HG02759 (cell line): ENCODE measurements at regions not wholly inside any gene's neighbourhood (a gene's known extent, or its start where the extent isn't known, plus 50 kb on each side); places are given as distances from the start of the nearest gene placed in this dataset.

Experiments used
- ATAC-seq: cut with Tn5 transposase; IDR thresholded peaks from one replicate; pipeline ENCODE4 v1.9.1; 2021; ENCODE audit warnings: mild to moderate bottlenecking, moderate library complexity; ENCODE audit not compliant: unreplicated experiment

DNA sequence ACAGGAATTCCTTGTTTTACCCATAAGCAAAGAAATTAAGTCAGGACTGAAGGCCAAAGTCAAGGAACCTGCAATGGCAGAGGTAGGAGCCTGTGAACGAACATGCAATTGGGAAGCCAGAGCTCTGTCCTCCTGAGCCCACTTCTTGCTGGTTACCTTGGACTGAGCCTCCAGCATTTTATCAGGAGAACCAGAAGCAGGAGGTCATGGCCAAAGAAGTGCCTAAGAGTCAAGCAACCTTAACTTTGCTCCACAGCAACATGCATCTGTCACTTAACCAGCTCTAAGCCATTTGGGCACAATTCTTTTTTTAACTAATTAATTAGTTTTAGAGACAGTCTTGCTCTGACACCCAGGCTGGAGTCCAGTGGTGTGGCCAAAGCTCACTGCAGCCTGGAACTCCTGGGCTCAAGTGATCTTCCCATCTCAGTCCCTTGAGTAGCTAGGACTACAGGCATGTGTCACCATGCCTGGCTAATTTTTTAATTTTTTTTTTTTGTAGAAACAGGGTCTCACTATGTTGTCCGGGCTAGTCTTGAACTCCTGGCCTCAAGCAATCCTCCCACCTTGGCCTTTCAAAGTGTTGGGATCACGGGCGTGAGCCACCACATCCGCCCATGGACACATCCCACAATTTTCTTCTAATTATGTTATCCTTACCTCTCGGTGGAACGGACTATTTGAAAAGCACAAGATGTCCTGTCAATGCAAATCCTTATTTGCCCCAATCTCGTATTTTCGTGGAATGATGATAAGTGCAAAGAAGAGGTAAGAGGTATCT is 334.2 kb downstream of the CD83 start:
- ATAC-seq = no peak

GRCh38 chr6:14452567-14453527 is 335.3 kb downstream of the CD83 start:
- peak; percentile 83 for ATAC-seq

DNA sequence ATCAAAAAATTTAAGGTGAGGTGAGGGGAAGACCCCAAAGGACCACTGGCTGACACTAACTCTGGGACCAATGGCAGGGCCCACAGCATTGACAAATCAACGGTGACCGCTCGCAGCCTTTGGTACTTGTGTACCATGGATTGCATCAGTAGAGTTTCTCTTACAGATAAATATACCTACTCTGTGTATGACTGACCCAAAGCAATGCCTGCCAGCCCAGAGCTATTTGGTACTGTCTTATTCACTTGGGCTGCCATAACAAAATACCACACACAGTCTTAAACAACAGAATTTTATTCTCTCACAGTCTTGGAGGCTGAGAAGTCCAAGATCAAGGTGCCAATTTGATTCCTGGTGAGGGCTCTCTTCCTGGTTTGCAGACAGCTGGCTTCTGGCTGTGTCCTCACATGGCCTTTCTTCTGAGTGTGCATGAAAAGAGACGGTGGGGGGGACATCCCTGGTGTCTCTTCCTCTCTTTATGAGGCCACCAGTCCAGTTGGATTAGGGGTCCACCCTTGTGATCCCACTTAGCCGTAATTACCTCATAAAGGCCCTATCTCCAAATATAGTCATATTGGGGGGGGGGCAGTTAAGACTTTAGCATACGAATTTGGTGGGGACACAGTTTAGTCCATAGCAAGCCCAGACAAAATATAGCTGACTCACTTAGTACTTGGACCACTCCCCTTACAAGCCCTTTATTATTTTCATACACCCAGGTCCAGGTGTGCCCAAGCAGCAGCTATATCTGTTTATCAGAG is 336.3 kb downstream of the CD83 start:
- no peak for ATAC-seq

GRCh38 chr6:14454473-14454775 is 336.9 kb downstream of the CD83 start:
- ATAC-seq = no peak

DNA sequence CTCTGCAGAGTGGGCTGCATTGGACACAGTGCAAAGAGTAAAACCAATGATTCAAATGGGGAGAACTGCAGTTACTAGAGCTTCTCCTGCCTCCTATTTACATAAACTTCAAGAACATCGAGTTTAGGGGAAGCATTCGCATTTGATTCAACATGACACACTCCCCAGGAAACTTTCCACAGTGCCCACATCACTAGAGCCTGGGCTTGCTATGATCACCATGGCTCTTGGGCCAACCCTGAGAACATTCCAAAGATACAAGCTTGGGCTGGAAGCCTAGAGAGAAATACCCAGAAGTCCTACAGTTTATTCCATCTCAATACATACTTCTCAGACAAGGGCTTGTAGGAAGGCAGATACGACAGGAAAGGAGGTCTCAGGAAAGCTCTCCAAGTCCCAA is 337.9 kb downstream of the CD83 start:
- no peak for ATAC-seq

- no peak for ATAC-seq
Observed at GRCh38 chr6:14455876-14456648, 338.5 kb downstream of the CD83 start.

DNA sequence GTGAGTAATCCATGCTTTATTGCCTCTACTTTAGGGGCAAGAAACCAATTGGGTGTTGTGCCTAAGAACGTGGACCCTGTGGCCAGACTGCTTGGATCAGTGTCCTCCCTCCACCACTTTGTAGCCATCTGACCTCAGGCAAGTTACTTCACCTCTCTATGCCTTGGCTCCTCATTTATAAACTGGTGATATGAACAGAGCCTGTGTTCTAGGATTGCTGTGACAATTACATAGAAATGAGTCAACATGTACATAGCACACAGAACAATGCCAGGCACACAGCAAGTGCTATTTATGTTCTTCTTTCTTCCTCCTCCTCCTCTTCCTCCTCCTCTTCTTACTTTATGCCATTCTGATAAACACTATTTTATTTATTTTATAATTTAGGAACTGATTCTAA is 339.4 kb downstream of the CD83 start:
- no peak for ATAC-seq

DNA sequence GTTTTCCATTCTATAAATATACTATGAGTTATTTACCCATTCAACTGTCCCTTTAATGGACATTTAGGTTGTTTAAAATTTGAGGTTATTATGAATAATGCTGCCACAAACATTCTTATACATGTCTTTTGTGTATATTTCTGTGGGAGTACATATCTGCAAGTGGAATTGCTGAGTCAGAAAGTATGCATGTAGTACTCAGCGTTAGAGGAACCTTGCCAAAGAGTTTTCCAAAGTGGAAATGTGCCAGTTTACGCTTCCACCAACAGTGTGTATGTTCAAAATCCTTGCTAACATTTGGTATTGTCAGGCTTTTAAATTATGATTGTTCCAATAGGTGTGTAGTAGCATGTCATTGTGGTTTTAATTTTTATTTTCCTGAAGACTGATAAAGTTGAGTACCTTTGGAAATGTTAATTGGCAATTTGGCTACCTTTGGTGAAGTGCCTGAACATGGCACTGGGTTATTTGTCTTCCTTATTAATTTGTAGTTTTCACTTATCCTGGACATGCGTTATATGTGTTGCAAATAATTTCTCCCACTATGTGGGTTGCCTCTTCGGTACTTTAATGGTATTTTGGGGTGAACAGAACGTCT is 341.2 kb downstream of the CD83 start:
- no peak for ATAC-seq

DNA sequence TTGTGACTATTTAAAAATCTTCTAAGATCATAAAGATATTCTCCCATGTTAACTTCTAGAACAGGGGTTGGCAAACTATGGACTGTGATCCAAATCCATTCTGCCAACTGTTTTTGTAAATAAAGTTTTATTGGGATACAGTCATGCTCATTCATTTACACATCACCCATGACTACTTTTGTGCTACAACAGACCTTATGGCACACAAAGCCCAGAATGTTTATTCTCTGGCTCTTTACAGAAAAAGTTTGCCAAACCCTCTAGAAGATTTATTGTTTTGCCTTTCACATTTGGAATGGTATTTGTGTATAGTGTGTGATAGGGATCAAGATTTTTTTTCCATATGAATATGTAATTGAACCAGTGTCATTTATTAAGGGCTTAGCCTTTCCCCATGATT is 341.7 kb downstream of the CD83 start:
- no peak for ATAC-seq

DNA sequence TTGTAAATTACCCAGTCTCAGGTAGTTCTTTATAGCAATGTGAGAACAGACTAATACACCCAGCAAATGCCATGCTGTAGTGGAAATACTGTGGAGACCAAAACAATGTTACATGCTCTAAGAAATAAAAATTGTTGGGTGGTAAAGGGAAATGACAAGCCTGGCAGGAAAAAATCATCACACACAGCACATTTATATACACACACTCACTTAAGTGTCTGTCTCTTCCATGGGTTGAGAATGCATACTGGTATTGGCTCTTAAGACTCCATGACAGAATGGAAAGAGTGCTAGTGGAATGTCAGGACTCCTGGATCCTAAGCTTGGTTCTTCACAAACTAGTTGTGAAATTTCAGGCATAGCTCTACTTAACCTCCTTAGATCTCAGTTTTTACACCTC is 343.0 kb downstream of the CD83 start:
- ATAC-seq = no peak

DNA sequence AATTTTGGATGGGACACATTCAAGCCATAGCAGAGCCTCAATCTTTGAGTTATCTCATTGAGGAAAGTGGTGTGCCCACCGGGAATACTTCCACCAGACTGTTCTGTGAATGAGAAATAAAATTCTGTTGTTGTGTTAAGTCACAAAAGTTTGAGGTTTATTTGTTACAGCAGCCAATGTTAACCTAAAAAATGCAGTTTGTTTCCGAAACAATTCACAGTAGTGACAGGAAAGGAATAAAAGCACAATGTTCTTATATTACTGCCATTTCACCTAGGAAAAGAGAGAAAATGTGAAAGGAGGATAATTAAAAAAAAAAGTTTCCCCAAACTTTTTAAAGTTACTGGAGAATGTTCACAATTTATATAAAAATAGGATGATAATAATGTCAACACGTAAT is 344.6 kb downstream of the CD83 start:
- ATAC-seq = no peak

DNA sequence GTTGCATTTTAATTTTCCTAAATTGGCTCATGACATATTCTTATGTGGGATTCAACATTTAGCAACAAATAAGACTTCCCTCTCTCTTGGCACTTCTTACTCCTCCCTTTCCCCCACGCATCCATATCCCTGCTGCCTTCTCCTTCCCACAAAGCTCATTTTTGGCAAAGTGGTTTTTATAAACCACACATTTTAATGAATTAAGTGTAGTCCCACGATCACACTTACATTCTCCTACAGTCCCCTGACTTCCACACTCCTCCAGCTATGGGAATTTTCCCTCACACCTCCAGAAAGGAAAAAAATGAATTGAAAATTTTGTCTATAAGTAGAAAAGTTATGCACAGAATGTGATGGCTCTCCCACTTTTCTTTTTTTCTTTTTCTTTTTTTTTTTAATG is 345.0 kb downstream of the CD83 start:
- no peak for ATAC-seq

DNA sequence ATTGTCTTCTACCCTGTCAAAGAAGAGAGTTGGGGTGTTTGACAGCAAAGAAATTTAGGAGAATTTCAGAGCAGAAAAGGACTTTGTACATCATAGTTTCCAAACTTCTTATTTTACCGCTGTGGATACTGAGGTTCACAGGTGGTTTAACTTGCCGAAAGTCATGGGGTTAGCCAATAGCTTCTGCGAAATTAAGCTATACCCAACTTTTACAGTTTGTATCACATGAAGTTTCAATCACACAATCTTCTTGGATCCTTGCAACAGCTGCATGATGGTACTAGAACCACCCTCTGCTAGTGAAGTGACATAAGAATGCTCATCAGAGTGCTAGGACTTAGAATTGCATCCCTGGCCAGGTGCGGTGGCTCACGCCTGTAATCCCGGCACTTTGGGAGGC is 345.5 kb downstream of the CD83 start:
- ATAC-seq = no peak

DNA sequence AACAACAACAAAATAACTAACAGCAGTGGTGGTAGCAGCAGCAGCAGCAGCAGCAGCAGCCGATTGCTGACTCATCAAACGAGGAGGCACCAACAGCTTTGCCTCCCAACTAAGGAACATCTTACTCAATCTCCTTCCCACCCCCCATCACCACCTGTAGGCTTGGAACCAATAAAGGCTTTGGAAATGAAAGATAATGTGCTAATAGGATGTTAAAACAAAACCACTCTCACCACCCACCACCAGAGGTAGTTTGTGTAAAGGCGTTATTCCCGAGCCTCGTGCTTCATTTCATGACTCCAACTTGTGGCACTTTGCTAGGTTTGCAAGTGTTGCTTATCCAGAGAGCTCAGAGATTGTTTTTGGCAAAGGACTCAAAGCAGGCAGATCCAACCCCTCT is 346.5 kb downstream of the CD83 start:
- no peak for ATAC-seq

DNA sequence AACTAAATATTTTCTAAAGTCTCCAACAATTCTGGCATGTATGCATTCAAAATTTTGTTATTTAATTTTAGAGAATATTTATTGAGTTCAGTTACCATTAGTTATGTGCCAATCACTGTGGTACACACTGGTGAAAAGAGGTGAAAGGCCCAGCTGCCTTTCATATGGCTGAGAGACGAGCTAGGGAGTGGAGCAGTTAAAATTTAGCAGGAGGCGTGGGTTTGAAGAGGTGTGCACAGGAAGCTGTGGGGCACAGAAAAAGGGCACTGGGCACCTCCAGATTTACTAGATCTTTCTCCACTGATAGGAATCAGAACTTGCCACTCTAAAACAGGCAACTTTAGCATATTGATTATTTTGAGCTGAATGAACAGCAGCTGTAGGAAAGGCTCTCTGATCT is 347.1 kb downstream of the CD83 start:
- ATAC-seq = no peak

GRCh38 chr6:14466278-14466677 is 348.7 kb downstream of the CD83 start:
- no peak for ATAC-seq

DNA sequence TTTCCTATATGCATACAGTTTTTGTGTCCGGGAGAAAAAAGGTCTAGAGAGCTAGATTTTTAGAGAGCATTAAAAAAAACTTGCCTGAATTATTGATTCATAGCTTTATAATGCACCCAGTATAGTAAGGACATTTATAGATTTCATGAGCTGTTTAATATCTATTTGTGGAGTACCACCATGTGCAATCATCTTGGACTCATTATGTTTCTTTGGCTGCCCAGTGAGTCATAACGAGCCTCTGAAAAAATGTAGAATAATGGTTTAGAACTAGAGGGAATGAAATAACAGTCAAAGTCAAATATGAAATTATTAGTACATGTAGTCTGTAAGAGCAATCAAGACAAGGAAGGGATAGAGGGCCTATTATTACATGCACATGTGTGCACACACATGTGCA is 350.0 kb downstream of the CD83 start:
- no peak for ATAC-seq

GRCh38 chr6:14468647-14469321 is 351.2 kb downstream of the CD83 start:
- ATAC-seq = no peak

DNA sequence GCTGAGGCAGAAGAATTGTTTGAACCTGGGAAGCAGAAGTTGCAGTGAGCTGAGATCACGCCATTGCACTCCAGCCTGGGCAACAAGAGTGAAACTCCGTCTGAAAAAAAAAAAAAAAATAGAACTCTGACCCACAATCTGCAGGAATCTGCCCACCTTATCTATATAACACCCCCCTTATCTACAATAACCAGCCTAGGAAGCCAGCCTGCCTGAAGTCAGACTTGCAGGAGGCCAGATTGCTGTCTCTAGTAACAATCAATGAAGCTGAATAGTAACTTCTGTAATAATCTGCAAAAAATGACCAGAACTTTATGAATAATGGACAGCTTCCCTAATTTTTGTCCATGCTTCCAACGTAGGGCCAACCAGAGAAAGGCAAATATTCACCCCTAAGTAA is 352.5 kb downstream of the CD83 start:
- no peak for ATAC-seq

- no peak for ATAC-seq
Observed at GRCh38 chr6:14470671-14471070, 353.1 kb downstream of the CD83 start.
